Panc1 (cell line): ENCODE measurements at regions not wholly inside any gene's neighbourhood (a gene's known extent, or its start where the extent isn't known, plus 50 kb on each side); places are given as distances from the start of the nearest gene placed in this dataset.

ENCODE experiments used
- ATAC-seq: fragments of 200-7000 bp; cut with Tn5 transposase; 2 replicates; pipeline ENCODE4 v1.9.1; 2020; ENCODE audit warnings: mild to moderate bottlenecking, moderate library complexity
- BruUV-seq: library from RNA; stranded (reverse); fragments of 400-500 nt; replicated peaks from 2 replicates; lab custom pipeline; 2021; lab: Mats Ljungman, UMichigan
- CTCF ChIA-PET: fragments of 300-600 bp; sonication (Branson Sonifier 250); formaldehyde crosslinking; loops from one replicate; lab custom pipeline; 2022; ENCODE audit warnings: antibody characterized with exemption; lab: Charles Lee
- POLR2A ChIA-PET: fragments of 300-600 bp; sonication (Branson Sonifier 250); formaldehyde crosslinking; loops from one replicate; lab custom pipeline; 2022; ENCODE audit warnings: antibody characterized with exemption; lab: Charles Lee
- DNase-seq: peaks from one replicate; pipeline ENCODE4 v3.0.0-alpha.2; 2010; ENCODE audit warnings: low read depth, low spot score
- H3K27ac ChIP-seq: 2 replicates; pipeline ENCODE4 v1.5.1; 2011; ENCODE audit warnings: mild to moderate bottlenecking, low read length, inconsistent platforms
- H3K27me3 ChIP-seq: fragments of 200-500 bp; sonication (Bioruptor generic); 2 replicates; pipeline ENCODE4 v1.6.0; 2014; ENCODE audit warnings: low read length, inconsistent platforms; ENCODE audit not compliant: control insufficient read depth, insufficient read depth
- H3K36me3 ChIP-seq: fragments of 200-500 bp; sonication (Bioruptor generic); 2 replicates; pipeline ENCODE4 v1.5.1; 2014; ENCODE audit warnings: inconsistent platforms, mild to moderate bottlenecking, low read length, moderate library complexity; ENCODE audit not compliant: control insufficient read depth, insufficient read depth
- H3K4me1 ChIP-seq: 2 replicates; pipeline ENCODE4 v1.5.1; 2011; ENCODE audit warnings: inconsistent platforms, mild to moderate bottlenecking, low read length, moderate library complexity; ENCODE audit not compliant: control insufficient read depth, insufficient read depth
- H3K4me3 ChIP-seq, 2 experiments: 2 replicates each; pipeline ENCODE4 v1.5.1; 2011 to 2012; ENCODE audit warnings: low read depth in 2 of 2, low read length in 2 of 2, mild to moderate bottlenecking in 2 of 2, inconsistent platforms in 1 of 2, moderate library complexity in 1 of 2
- H3K9me3 ChIP-seq: fragments of 200-500 bp; sonication (Bioruptor generic); 2 replicates; pipeline ENCODE4 v1.5.1; 2014; ENCODE audit warnings: low read depth, mild to moderate bottlenecking, inconsistent platforms, low read length, moderate library complexity; ENCODE audit not compliant: control insufficient read depth, insufficient read depth
- POLR2AphosphoS5 ChIP-seq: IDR thresholded peaks from 2 replicates; pipeline ENCODE4 v1.6.1; 2012; ENCODE audit warnings: mild to moderate bottlenecking, low read depth, low read length, moderate library complexity
- REST ChIP-seq, 2 experiments: IDR thresholded peaks; 2 replicates each; pipeline ENCODE4 v1.6.1; 2011 to 2012; ENCODE audit warnings: low read depth in 2 of 2, control low read depth in 1 of 2, low read length in 1 of 2, mild to moderate bottlenecking in 1 of 2, moderate library complexity in 1 of 2; ENCODE audit not compliant: insufficient read depth in 1 of 2
- SIN3A ChIP-seq: IDR thresholded peaks from 2 replicates; pipeline ENCODE4 v1.6.1; 2012; ENCODE audit warnings: low read depth, mild to moderate bottlenecking, low read length, moderate library complexity, borderline replicate concordance; ENCODE audit not compliant: insufficient read depth
- TCF7L2 ChIP-seq: IDR thresholded peaks from 2 replicates; pipeline ENCODE4 v1.6.1; 2011; ENCODE audit warnings: mild to moderate bottlenecking, low read depth, low read length, inconsistent platforms
- in situ Hi-C: cut with HindIII; loops from 2 replicates; pipeline ENCODE4 v1.10.0; 2016; ENCODE audit warnings: low sequenced_read_pairs, low pct_unique_long_range_greater_than_20kb
- intact Hi-C: fragments of 100-400 bp; cut with micrococcal nuclease; formaldehyde crosslinking; loops from one replicate; pipeline ENCODE4 v1.10.0; 2022; ENCODE audit not compliant: unreplicated experiment
- TF ChIP-seq, protein P1 (sequence below): fragments of 450-650 bp; IDR thresholded peaks from 2 replicates; pipeline ENCODE4 v1.5.1; 2017; ENCODE audit warnings: mild to moderate bottlenecking

- no peaks in the 10 kb centered on the region for H3K27me3 ChIP-seq
- TF ChIP-seq POLR2AphosphoS5 (no peak), SIN3A (no peak), REST (IDR thresholded peaks at IDR 0.05; ENCODE audit: insufficient read depth in 1 of 2, low read depth in 2 of 2, low read length in 1 of 2) (no peak), TCF7L2 (no peak)
- TF ChIP-seq, protein P1, sequence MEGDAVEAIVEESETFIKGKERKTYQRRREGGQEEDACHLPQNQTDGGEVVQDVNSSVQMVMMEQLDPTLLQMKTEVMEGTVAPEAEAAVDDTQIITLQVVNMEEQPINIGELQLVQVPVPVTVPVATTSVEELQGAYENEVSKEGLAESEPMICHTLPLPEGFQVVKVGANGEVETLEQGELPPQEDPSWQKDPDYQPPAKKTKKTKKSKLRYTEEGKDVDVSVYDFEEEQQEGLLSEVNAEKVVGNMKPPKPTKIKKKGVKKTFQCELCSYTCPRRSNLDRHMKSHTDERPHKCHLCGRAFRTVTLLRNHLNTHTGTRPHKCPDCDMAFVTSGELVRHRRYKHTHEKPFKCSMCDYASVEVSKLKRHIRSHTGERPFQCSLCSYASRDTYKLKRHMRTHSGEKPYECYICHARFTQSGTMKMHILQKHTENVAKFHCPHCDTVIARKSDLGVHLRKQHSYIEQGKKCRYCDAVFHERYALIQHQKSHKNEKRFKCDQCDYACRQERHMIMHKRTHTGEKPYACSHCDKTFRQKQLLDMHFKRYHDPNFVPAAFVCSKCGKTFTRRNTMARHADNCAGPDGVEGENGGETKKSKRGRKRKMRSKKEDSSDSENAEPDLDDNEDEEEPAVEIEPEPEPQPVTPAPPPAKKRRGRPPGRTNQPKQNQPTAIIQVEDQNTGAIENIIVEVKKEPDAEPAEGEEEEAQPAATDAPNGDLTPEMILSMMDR: no peak
- H3K36me3 ChIP-seq: no peaks in the 10 kb centered on the region
- in situ Hi-C loops (no loop called here), intact Hi-C loops (loop anchor here (10.0 kb wide), 1 partner anchor 154 kb away; no protein-coding TSS in a partner anchor)
- ChIA-PET POLR2A (no interaction called here), CTCF (no interaction called here)
- no peak overlapping the region for H3K4me3 ChIP-seq
- no TSS peak for BruUV-seq
- no peaks in the 10 kb centered on the region for H3K4me1 ChIP-seq
- ATAC-seq: no peak
- no peak overlapping the region for H3K27ac ChIP-seq
- no peak for DNase-seq
- no peaks in the 10 kb centered on the region for H3K9me3 ChIP-seq
Observed at GRCh38 chr7:1378610-1379601, 80.4 kb downstream of the MICALL2 start.

- Histone ChIP-seq H3K9me3 (no peaks in the 10 kb centered on the region), H3K27ac (no peak overlapping the region), H3K4me1 (no peaks in the 10 kb centered on the region), H3K4me3 (no peak overlapping the region), H3K36me3 (no peaks in the 10 kb centered on the region), H3K27me3 (no peaks in the 10 kb centered on the region)
- TF ChIP-seq, protein P1: no peak
- TF ChIP-seq TCF7L2 (no peak), SIN3A (no peak)
- BruUV-seq: no TSS peak
- ChIA-PET POLR2A (no interaction called here), CTCF (no interaction called here)
- no peak for ATAC-seq
- in situ Hi-C loops: no loop called here
- intact Hi-C loops: no loop called here
- no peak for DNase-seq
Observed at GRCh38 chr7:1380231-1380815, 78.9 kb downstream of the MICALL2 start.
